ENCODE measurements at regions not wholly inside any gene's neighbourhood (a gene's known extent, or its start where the extent isn't known, plus 50 kb on each side); places are given as distances from the start of the nearest gene placed in this dataset.

DNA sequence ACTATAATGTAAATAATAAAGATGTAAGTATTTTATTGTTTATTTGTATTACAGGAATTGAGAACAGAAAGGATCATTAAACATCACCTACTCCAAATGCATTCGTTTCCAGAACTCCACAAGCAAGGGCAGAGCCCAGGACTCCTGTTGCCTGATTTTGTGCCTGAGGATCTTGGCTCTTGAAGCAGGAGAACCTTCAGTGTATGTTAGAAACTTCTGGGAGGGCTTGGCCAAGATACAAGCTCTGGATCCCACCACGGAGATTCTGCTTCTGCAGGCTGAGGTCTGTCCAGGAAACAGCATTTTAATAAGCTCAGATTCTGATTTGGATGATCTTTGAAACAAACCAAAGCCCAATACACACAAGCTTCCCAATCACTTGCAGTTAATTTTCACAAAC is 142.4 kb upstream of the SOX11 start:
- no peak overlapping the region for H3K27ac Mint-ChIP-seq (ENCODE audit: unreplicated experiment)
- H3K4me3 Mint-ChIP-seq = no peak overlapping the region
- H3K36me3 Mint-ChIP-seq (ENCODE audit: low read depth) = peaks cover 6% of the 10 kb centered on the region
- no peaks in the 10 kb centered on the region for H3K27me3 Mint-ChIP-seq (ENCODE audit: low read depth)
- H3K9me3 Mint-ChIP-seq = peaks cover 19% of the 10 kb centered on the region
- DNase-seq (ENCODE audit: low read depth, low spot score) = no peak
- H3K4me1 Mint-ChIP-seq = peaks cover 9% of the 10 kb centered on the region
- TF ChIP-seq, protein P1, sequence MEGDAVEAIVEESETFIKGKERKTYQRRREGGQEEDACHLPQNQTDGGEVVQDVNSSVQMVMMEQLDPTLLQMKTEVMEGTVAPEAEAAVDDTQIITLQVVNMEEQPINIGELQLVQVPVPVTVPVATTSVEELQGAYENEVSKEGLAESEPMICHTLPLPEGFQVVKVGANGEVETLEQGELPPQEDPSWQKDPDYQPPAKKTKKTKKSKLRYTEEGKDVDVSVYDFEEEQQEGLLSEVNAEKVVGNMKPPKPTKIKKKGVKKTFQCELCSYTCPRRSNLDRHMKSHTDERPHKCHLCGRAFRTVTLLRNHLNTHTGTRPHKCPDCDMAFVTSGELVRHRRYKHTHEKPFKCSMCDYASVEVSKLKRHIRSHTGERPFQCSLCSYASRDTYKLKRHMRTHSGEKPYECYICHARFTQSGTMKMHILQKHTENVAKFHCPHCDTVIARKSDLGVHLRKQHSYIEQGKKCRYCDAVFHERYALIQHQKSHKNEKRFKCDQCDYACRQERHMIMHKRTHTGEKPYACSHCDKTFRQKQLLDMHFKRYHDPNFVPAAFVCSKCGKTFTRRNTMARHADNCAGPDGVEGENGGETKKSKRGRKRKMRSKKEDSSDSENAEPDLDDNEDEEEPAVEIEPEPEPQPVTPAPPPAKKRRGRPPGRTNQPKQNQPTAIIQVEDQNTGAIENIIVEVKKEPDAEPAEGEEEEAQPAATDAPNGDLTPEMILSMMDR (conservative IDR thresholded peaks at IDR 0.05) = no peak

DNA sequence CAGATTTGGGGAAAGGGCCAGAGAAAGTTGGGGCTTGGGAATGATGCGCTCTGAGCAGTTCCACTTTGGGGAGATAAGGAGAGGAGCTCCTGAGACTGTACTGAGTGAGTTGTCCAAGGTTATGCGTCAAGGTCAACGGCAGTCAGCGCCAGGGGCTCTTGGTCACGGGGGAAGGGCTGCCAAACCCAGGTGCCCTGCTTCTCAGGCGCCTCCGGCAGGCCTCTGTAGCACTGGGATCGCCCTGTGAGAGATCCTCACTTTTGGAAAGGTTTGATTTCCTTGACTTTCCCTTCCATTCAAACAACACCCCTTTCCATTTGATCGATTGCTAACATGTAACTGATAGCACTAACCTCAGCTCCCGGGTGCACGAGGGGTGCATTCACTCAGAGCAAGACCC is 136.5 kb upstream of the SOX11 start:
- H3K27ac Mint-ChIP-seq (ENCODE audit: unreplicated experiment) = peak overlapping the region; percentile 64
- H3K27me3 Mint-ChIP-seq (ENCODE audit: low read depth) = no peaks in the 10 kb centered on the region
- DNase-seq (ENCODE audit: low read depth, low spot score) = no peak
- no peaks in the 10 kb centered on the region for H3K36me3 Mint-ChIP-seq (ENCODE audit: low read depth)
- TF ChIP-seq, protein P1 (conservative IDR thresholded peaks at IDR 0.05) = no peak
- peaks cover 21% of the 10 kb centered on the region for H3K9me3 Mint-ChIP-seq
- H3K4me1 Mint-ChIP-seq = no peaks in the 10 kb centered on the region
- H3K4me3 Mint-ChIP-seq = no peak overlapping the region

DNA sequence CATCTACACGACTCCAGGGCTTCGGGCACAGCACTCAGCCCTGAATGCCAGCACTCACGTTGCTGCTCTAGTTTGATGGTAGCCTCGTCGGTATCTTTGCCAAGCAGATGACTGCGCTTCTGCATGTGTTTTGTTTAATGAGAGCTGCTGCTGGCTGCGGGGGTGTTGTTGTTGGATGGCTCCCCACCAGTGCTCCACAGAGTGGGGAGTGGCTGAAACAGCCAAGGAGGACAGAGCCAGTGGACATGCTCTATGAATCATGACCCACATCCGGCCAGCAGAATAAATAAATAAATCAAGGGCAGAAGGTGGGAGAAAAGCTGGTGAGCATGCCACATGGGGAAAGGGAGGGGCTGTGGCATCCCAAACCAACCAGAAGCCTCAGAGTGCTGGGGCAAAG is 131.2 kb upstream of the SOX11 start:
- Mint-ChIP-seq H3K9me3 (peaks cover 15% of the 10 kb centered on the region), H3K36me3 (ENCODE audit: low read depth) (no peaks in the 10 kb centered on the region), H3K4me3 (no peak overlapping the region), H3K4me1 (no peaks in the 10 kb centered on the region), H3K27ac (ENCODE audit: unreplicated experiment) (no peak overlapping the region), H3K27me3 (ENCODE audit: low read depth) (no peaks in the 10 kb centered on the region)
- TF ChIP-seq, protein P1 (conservative IDR thresholded peaks at IDR 0.05) = no peak
- no peak for DNase-seq (ENCODE audit: low read depth, low spot score)

DNA sequence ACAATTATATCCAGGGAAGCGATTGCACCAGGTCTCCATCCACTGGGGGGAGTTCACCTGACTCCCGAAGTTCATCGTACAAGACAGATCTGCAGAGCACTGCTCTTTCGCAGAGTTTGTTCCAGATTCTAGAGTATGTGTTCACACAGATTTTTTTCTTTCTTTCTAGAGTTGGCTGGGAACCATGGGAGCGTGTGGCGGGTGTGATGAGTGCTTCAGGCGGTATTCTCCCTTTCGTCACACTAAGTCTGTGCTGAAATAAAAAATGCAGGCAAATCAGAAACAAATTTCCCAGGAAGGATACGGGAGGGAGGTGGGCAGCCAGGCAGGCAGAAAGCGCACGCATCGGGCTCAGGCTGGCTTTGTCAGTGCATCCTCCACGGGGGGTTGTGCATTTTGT is 129.8 kb upstream of the SOX11 start:
- TF ChIP-seq, protein P1 (conservative IDR thresholded peaks at IDR 0.05) = no peak
- Mint-ChIP-seq H3K9me3 (peaks cover 14% of the 10 kb centered on the region), H3K27ac (ENCODE audit: unreplicated experiment) (no peak overlapping the region), H3K4me3 (no peak overlapping the region), H3K36me3 (ENCODE audit: low read depth) (no peaks in the 10 kb centered on the region), H3K27me3 (ENCODE audit: low read depth) (no peaks in the 10 kb centered on the region), H3K4me1 (no peaks in the 10 kb centered on the region)
- no peak for DNase-seq (ENCODE audit: low read depth, low spot score)

DNA sequence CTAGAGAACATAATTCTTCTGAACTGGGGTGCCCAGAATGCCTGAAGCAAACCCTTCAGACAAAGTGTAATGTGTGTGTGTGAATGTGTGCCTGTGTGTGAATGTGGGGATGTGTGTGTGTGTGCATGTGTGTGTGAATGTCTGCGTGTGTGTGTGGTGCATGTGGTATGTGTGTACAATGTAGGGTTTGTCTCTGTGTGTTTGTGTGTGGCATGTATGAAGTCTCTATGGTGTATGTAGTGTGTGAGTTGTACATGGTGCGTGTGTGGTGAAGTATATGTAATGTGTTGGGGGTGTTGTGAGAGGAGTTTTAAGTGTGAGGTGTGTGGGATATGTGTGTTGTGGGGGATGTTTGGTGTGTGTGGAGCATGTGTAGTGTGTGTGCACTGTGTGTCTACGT is 129.3 kb upstream of the SOX11 start:
- Mint-ChIP-seq H3K27me3 (ENCODE audit: low read depth) (no peaks in the 10 kb centered on the region), H3K27ac (ENCODE audit: unreplicated experiment) (no peak overlapping the region), H3K4me1 (no peaks in the 10 kb centered on the region), H3K4me3 (no peak overlapping the region), H3K36me3 (ENCODE audit: low read depth) (no peaks in the 10 kb centered on the region), H3K9me3 (peaks cover 9% of the 10 kb centered on the region)
- DNase-seq (ENCODE audit: low read depth, low spot score) = no peak
- TF ChIP-seq, protein P1 (conservative IDR thresholded peaks at IDR 0.05) = no peak

DNA sequence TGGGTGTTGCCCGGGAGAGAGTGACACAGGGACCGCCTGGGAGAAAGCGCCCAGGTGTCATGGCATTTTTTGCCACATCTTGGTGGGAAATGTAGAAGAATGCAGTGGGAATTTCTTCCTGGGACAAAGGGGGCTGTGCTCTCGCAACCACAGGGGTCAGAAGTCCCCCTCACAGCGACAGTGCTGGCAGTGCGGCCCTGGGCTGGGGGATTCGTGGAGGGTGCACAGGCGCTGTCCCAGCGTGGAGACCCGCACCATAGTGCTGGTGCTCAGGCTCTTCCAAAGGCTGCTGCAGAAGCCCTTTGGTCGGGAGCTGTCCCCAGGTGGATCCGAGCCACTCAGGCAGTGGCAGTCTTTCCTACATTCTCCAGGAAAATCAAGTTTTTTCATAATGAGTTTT is 128.8 kb upstream of the SOX11 start:
- H3K27me3 Mint-ChIP-seq (ENCODE audit: low read depth) = no peaks in the 10 kb centered on the region
- H3K36me3 Mint-ChIP-seq (ENCODE audit: low read depth) = no peaks in the 10 kb centered on the region
- no peak for DNase-seq (ENCODE audit: low read depth, low spot score)
- H3K4me3 Mint-ChIP-seq = no peak overlapping the region
- H3K27ac Mint-ChIP-seq (ENCODE audit: unreplicated experiment) = no peak overlapping the region
- H3K4me1 Mint-ChIP-seq = no peaks in the 10 kb centered on the region
- TF ChIP-seq, protein P1 (conservative IDR thresholded peaks at IDR 0.05) = no peak
- peaks cover 8% of the 10 kb centered on the region for H3K9me3 Mint-ChIP-seq

Data from neural crest cell (in vitro differentiated cells).